Activated CD8-positive, alpha-beta T cell treated with anti-CD3 and anti-CD28 coated beads for 36 hours (primary cell): ENCODE measurements at regions not wholly inside any gene's neighbourhood (a gene's known extent, or its start where the extent isn't known, plus 50 kb on each side); places are given as distances from the start of the nearest gene placed in this dataset.

Source experiments
- ATAC-seq: fragments of 200-7000 bp; cut with Tn5 transposase; one replicate; pipeline ENCODE4 v1.10.0; 2021; ENCODE audit warnings: mild to moderate bottlenecking, moderate library complexity
- CTCF ChIA-PET: fragments of 350-600 bp; sonication (Branson Sonifier 250); formaldehyde crosslinking; loops from one replicate; lab custom pipeline; 2021; ENCODE audit warnings: antibody characterized with exemption; lab: Charles Lee
- POLR2A ChIA-PET: fragments of 350-600 bp; sonication (Branson Sonifier 250); formaldehyde crosslinking; loops from one replicate; lab custom pipeline; 2021; ENCODE audit warnings: antibody characterized with exemption; lab: Charles Lee
- DNase-seq: peaks from one replicate; pipeline ENCODE4 v3.0.0-alpha.2; 2020
- H3K27ac Mint-ChIP-seq: one replicate; pipeline ENCODE4 v1.8.0; 2021; ENCODE audit warnings: mild to moderate bottlenecking, mixed read lengths
- H3K27me3 Mint-ChIP-seq: one replicate; pipeline ENCODE4 v1.8.0; 2021; ENCODE audit warnings: mixed read lengths
- H3K36me3 Mint-ChIP-seq: one replicate; pipeline ENCODE4 v1.8.0; 2021; ENCODE audit warnings: low read depth, mixed read lengths
- H3K4me1 Mint-ChIP-seq: one replicate; pipeline ENCODE4 v1.8.0; 2021; ENCODE audit warnings: low read depth, mixed read lengths
- H3K4me3 Mint-ChIP-seq: one replicate; pipeline ENCODE4 v1.8.0; 2021; ENCODE audit warnings: mild to moderate bottlenecking, moderate library complexity, mixed read lengths
- H3K9me3 Mint-ChIP-seq: one replicate; pipeline ENCODE4 v1.8.0; 2021; ENCODE audit warnings: mixed read lengths
- intact Hi-C: fragments of 100-400 bp; cut with micrococcal nuclease; formaldehyde crosslinking; loops from one replicate; pipeline ENCODE4 v1.10.0; 2022
- TF ChIP-seq, protein P1 (sequence below): fragments of 200-600 bp; IDR thresholded peaks from one replicate; pipeline ENCODE4 v1.8.0; 2022; ENCODE audit warnings: antibody characterized with exemption, mild to moderate bottlenecking

DNA sequence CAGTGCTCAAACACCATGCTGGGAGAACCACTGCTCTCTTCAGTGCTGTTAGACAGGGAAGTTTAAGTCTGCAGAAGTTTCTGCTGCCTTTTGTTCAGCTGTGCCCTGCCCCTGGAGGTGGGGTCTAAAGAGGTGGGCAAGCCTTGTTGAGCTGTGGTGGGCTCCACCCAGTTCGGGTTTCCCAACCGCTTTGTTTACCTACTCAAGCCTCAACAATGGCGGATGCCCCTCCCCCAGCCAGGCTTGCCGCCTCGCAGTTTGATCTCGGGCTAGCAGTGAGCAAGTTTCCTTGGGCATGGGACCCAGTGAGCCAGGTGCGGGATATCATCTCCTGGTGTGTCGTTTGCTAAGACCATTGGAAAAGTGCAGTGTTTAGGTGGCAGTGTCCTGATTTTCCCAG lies 670.2 kb upstream of the ALCAM start:
- intact Hi-C loops, result no loop called here
- no peak for ATAC-seq
- Mint-ChIP-seq H3K27me3 (no peaks in the 10 kb centered on the region), H3K36me3 (no peaks in the 10 kb centered on the region), H3K27ac (no peak overlapping the region), H3K4me3 (no peak overlapping the region), H3K9me3 (peaks cover under 1% of the 10 kb centered on the region), H3K4me1 (no peaks in the 10 kb centered on the region)
- DNase-seq, result no peak
- CTCF ChIA-PET, result no interaction called here
- POLR2A ChIA-PET, result no interaction called here
- TF ChIP-seq, protein P1, sequence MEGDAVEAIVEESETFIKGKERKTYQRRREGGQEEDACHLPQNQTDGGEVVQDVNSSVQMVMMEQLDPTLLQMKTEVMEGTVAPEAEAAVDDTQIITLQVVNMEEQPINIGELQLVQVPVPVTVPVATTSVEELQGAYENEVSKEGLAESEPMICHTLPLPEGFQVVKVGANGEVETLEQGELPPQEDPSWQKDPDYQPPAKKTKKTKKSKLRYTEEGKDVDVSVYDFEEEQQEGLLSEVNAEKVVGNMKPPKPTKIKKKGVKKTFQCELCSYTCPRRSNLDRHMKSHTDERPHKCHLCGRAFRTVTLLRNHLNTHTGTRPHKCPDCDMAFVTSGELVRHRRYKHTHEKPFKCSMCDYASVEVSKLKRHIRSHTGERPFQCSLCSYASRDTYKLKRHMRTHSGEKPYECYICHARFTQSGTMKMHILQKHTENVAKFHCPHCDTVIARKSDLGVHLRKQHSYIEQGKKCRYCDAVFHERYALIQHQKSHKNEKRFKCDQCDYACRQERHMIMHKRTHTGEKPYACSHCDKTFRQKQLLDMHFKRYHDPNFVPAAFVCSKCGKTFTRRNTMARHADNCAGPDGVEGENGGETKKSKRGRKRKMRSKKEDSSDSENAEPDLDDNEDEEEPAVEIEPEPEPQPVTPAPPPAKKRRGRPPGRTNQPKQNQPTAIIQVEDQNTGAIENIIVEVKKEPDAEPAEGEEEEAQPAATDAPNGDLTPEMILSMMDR, result no peak

DNA sequence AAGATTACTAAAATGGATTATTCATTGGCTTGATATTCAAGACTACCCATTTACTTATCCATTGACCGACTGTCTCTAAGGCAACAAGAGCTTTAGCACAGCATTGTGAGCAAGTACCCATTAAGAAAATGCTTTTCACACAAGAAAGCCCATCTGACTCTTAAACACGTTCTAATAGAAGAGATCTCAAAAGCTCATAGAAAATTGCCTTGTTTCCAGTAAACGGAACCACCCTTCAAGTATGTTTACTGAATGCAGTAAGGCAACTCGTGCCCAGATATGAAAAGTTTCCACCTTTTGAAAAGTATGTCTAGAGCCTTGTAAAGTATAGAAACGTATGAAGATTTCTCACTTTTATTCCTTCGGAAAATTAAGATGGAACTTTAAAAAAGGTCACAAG lies 655.3 kb upstream of the ALCAM start:
- ChIA-PET CTCF (no interaction called here), POLR2A (no interaction called here)
- intact Hi-C loops, result no loop called here

DNA sequence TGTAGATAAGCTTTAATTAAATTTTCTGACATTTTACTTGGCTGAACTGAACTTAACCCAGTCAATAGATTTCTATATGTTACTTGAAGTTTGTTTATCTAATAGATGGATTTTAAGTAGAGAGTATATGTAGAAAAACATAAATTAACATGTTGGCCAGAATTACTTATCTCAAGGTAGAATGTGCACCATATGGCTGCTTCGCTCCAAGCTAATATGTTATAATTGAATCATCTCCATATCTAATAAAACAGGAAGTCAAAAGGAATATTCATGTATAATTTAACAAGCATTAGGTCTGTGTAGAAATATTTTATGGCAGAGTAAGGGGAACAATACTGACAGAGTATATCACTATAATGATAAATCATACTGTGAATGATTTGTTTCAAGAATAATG lies 650.7 kb upstream of the ALCAM start:
- H3K27ac Mint-ChIP-seq, result no peak overlapping the region
- intact Hi-C loops, result no loop called here
- CTCF ChIA-PET, result no interaction called here

More for the DNA sequence above, 655.3 kb upstream of the ALCAM start:
- no peaks in the 10 kb centered on the region for H3K27me3 Mint-ChIP-seq
- no peak overlapping the region for H3K27ac Mint-ChIP-seq
- no peaks in the 10 kb centered on the region for H3K4me1 Mint-ChIP-seq
- H3K36me3 Mint-ChIP-seq, result no peaks in the 10 kb centered on the region
- no peak for ATAC-seq
- H3K9me3 Mint-ChIP-seq, result no peaks in the 10 kb centered on the region
- no peak overlapping the region for H3K4me3 Mint-ChIP-seq
- TF ChIP-seq, protein P1, result no peak
- no peak for DNase-seq

DNA sequence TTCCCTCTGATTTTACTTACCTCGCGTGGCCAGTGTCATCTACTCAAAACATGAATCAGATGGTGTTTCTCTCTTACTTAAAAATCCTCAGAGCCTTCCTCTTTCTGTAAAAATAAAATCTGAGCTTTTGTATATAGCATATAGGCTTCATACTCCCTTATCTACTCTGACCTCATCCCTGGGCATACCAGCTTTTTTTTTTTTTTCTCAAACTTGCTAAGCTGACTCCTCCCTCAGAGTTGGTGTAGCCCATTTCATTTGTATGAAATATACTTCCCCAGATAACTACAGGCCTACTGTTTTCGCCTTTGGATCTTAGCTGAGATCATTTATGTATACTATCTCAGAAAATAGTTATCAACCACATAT lies 648.9 kb upstream of the ALCAM start:
- ChIA-PET CTCF (no interaction called here), POLR2A (no interaction called here)
- H3K4me3 Mint-ChIP-seq, result no peak overlapping the region
- intact Hi-C loops, result no loop called here
- H3K36me3 Mint-ChIP-seq, result no peaks in the 10 kb centered on the region
- no peaks in the 10 kb centered on the region for H3K9me3 Mint-ChIP-seq
- no peak overlapping the region for H3K27ac Mint-ChIP-seq
- H3K27me3 Mint-ChIP-seq, result no peaks in the 10 kb centered on the region
- TF ChIP-seq, protein P1, result no peak
- ATAC-seq (no peak), DNase-seq (no peak)
- H3K4me1 Mint-ChIP-seq, result no peaks in the 10 kb centered on the region

More for the DNA sequence above, 650.7 kb upstream of the ALCAM start:
- TF ChIP-seq, protein P1, result no peak
- no peaks in the 10 kb centered on the region for H3K36me3 Mint-ChIP-seq
- no peaks in the 10 kb centered on the region for H3K27me3 Mint-ChIP-seq
- no peaks in the 10 kb centered on the region for H3K9me3 Mint-ChIP-seq
- no peak overlapping the region for H3K4me3 Mint-ChIP-seq
- ATAC-seq (no peak), DNase-seq (no peak)
- POLR2A ChIA-PET, result no interaction called here
- no peaks in the 10 kb centered on the region for H3K4me1 Mint-ChIP-seq

DNA sequence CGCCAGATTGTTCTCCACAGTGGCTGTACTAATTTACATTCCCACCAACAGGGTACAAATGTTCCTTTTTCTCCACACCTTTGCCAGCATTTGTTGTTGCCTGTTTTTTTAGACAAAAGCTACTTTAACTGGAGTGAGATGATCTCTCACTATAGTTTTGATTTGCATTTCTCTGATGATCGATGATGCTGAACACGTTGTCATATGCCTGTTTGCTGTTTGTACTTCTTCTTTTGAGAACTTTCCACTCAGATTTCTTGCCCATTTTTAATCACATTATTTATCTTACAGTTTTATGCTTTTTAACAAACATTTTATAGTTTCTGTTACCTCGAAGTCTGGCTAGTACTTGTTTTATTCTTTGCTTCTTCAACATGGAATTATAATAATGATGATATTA lies 643.7 kb upstream of the ALCAM start:
- Mint-ChIP-seq H3K9me3 (no peaks in the 10 kb centered on the region), H3K27me3 (no peaks in the 10 kb centered on the region), H3K36me3 (no peaks in the 10 kb centered on the region), H3K27ac (no peak overlapping the region), H3K4me1 (no peaks in the 10 kb centered on the region), H3K4me3 (no peak overlapping the region)
- TF ChIP-seq, protein P1, result no peak
- ATAC-seq (no peak), DNase-seq (no peak)
- POLR2A ChIA-PET, result no interaction called here
- intact Hi-C loops, result no loop called here
- CTCF ChIA-PET, result no interaction called here
